GM18519 (cell line): ENCODE measurements at regions not wholly inside any gene's neighbourhood (a gene's known extent, or its start where the extent isn't known, plus 50 kb on each side); places are given as distances from the start of the nearest gene placed in this dataset.

ENCODE experiments used
- ATAC-seq: cut with Tn5 transposase; IDR thresholded peaks from one replicate; pipeline ENCODE4 v1.9.1; 2021; ENCODE audit warnings: mild to moderate bottlenecking, moderate library complexity; ENCODE audit not compliant: unreplicated experiment, low FRiP score

GRCh38 chr6:50213146-50213545, 163.4 kb upstream of the DEFB112 start:
- ATAC-seq: no peak

- no peak for ATAC-seq
These were observed 165.2 kb upstream of the DEFB112 start for GRCh38 chr6:50214937-50215336.

- ATAC-seq: no peak
These were observed 168.1 kb upstream of the DEFB112 start for GRCh38 chr6:50217841-50218240.

GRCh38 chr6:50236164-50236563, 186.4 kb upstream of the DEFB112 start:
- no peak for ATAC-seq

- ATAC-seq: no peak
These were observed 190.1 kb upstream of the DEFB112 start for GRCh38 chr6:50239853-50240252.

GRCh38 chr6:50240986-50241385, 191.3 kb upstream of the DEFB112 start:
- no peak for ATAC-seq

- no peak for ATAC-seq
These were observed 199.8 kb upstream of the DEFB112 start for GRCh38 chr6:50249493-50249892.

GRCh38 chr6:50257322-50257721, 207.6 kb upstream of the DEFB112 start:
- ATAC-seq: no peak

GRCh38 chr6:50259903-50260302, 210.2 kb upstream of the DEFB112 start:
- ATAC-seq: no peak

- no peak for ATAC-seq
These were observed 215.4 kb upstream of the DEFB112 start for GRCh38 chr6:50264995-50265571.

- ATAC-seq: no peak
These were observed 220.7 kb upstream of the DEFB112 start for GRCh38 chr6:50270415-50270814.

- ATAC-seq: no peak
These were observed 221.5 kb upstream of the DEFB112 start for GRCh38 chr6:50271266-50271665.

- no peak for ATAC-seq
These were observed 222.1 kb upstream of the DEFB112 start for GRCh38 chr6:50271817-50272216.

- no peak for ATAC-seq
These were observed 222.9 kb upstream of the DEFB112 start for GRCh38 chr6:50272611-50273010.

GRCh38 chr6:50276771-50277261, 227.1 kb upstream of the DEFB112 start:
- no peak for ATAC-seq

- ATAC-seq: no peak
These were observed 228.0 kb upstream of the DEFB112 start for GRCh38 chr6:50277774-50278173.

GRCh38 chr6:50278663-50279062, 228.9 kb upstream of the DEFB112 start:
- ATAC-seq: no peak

GRCh38 chr6:50285735-50286134, 236.0 kb upstream of the DEFB112 start:
- ATAC-seq: no peak

- no peak for ATAC-seq
These were observed 238.5 kb upstream of the DEFB112 start for GRCh38 chr6:50288241-50288640.

- no peak for ATAC-seq
These were observed 239.2 kb upstream of the DEFB112 start for GRCh38 chr6:50288881-50289280.

- ATAC-seq: no peak
These were observed 239.6 kb upstream of the DEFB112 start for GRCh38 chr6:50289366-50289765.

- ATAC-seq: no peak
These were observed 251.6 kb upstream of the DEFB112 start for GRCh38 chr6:50301307-50301706.

- no peak for ATAC-seq
These were observed 255.9 kb upstream of the DEFB112 start for GRCh38 chr6:50305660-50306059.
